Stimulated activated CD4-positive, alpha-beta T cell treated with anti-CD3 and anti-CD28 coated beads, Interleukin-12 subunit alpha, Interleukin-12 subunit beta, amount 100 ng/mL, for 4 hours (primary cell): ENCODE measurements at regions not wholly inside any gene's neighbourhood (a gene's known extent, or its start where the extent isn't known, plus 50 kb on each side); places are given as distances from the start of the nearest gene placed in this dataset.

Source experiments
- DNase-seq: peaks from one replicate; pipeline ENCODE4 v3.0.0-alpha.2; 2020

GRCh38 chr21:36532769-36533467 is 53.0 kb upstream of the CLDN14 start:
- DNase-seq: no peak

- no peak for DNase-seq
Observed at GRCh38 chr21:36533468-36533848, 53.5 kb upstream of the CLDN14 start.

- no peak for DNase-seq
Observed at GRCh38 chr21:36534656-36535055, 54.7 kb upstream of the CLDN14 start.

DNA sequence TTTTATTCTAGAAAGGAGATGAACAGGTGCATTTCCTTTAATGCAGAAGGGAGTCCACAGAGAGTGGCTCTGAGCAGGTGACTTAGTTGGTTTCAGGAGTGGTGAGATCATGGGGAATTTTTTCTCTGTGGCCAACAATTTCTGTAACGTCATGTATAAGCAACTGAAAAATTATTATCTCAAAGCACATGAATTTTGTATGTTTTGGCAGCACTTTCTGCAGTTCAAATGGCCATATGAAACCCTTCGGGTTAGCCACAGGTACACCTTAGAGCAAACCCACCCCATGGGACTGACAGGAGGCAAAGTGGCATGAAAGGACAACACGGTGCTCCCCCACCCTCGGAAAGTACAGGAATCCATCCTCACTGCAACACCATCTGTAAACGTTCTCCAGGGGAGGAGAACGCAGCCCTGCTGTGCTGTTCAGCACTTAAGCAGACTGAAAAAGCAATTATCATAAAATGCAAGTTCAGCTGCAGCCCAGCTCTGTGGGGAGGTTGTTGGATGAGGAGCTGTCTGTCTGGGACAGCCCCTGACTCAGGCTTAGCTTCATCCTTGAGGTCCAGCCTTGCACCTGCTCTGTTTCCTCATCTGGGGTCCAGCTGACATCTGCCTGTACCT is 55.8 kb upstream of the CLDN14 start:
- no peak for DNase-seq

- no peak for DNase-seq
Observed at GRCh38 chr21:36538761-36539160, 58.8 kb upstream of the CLDN14 start.

DNA sequence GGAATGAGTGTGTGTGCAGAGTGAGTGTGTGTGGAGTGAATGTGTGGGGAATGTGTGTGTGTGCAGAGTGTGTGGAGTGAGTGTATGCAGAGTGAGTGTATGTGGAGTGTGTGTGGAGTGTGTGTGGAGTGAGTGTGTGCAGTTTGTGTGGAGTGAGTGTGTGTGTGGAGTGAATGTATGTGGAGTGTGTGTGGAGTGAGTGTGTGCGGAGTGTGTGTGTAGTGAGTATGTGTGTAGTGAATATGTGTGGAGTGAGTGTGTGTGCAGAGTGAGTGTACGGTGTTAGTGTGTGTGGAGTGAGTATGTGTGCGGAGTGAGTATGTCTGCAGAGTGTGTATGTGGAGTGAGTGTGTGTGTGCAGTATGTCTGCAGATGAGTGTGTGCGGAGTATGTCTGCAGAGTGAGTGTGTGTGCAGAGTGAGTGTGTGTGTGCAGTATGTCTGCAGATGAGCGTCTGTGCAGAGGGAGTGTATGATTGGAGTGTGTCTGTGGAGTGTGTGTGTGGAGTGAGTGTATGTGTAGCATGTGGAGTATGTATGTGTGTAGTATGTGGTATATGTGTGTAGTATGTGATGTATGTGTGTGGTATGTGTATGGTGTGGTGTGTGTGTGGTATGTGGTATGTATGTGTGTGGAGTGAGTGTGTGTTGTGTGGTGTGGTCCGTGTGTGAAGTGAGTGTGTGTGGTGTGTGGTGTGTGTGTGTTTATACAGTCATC is 59.7 kb upstream of the CLDN14 start:
- no peak for DNase-seq

DNA sequence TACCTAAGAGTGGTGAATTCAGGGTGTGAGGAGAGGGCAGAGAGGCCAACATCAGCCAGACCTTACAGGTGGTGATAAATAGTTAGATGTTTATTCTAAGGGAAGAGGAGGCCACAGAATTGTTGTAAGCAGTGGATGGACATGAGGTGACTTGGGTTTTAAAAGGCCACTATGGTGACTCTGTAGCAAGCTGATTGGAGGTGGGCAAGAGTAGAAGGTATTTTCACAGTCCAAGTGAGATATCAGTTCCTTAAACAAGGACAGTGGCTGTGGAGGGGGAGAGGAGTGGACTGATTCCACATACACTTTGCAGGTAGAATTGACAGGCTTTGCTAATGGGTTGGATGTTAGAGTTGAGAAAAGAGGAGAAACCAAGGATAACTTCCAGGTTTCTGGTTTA is 60.8 kb upstream of the CLDN14 start:
- no peak for DNase-seq

GRCh38 chr21:36541721-36542139 is 61.8 kb upstream of the CLDN14 start:
- DNase-seq: no peak

- no peak for DNase-seq
Observed at GRCh38 chr21:36542312-36543101, 62.6 kb upstream of the CLDN14 start.

GRCh38 chr21:36543924-36544323 is 64.0 kb upstream of the CLDN14 start:
- no peak for DNase-seq

DNA sequence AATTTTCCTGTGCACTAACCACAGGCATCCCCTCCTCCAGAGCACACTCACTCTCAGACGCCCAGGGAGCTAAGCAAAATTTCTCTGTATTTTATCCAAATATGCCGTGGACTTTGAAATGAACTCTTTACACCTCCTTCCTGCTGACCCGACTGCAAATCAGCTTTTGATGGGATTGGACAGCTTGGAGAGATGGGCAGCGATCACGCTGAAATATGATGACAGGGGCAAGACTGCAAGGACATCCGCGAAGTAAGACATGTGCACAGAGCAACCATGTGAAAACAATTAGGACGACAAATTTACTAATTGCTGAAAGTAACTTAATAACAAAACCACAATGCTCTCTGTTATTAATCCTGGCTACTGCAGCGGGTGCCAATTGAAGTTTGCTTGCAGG is 64.6 kb upstream of the CLDN14 start:
- DNase-seq: no peak

DNA sequence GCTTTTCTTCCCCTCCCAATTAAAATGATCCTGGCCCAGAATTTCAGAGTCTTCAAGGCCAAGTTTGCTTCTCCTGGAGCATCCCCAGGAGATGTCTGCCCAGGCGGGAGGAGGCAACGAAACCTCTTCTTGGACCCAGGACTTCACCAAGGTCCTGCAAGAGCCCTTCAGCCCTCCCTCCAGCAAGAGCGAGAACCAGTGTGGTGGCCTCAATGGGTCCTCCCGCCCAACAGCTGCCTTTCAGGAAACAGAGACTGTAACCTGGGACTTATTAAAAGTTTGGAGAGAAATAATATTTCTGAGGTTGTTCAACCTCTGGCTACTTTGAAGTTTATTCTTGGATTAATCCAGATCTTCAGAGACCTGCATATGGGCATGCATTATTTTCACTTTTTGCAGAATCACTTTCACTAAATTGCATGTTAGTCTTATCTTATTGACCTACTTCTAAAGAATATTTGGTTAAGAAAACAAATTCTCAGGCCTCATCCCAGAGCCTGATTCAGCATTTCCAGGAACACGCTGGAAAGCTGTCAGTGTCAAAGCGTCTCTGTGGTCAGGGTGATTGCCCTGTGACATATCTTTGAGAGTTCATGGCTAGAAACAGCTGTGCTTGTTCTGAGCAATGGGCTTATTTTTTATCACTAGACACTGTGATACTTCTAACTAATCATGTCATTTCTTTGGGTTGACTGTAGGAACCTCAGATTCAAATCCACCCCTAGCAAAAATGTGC is 66.0 kb upstream of the CLDN14 start:
- DNase-seq: no peak

DNA sequence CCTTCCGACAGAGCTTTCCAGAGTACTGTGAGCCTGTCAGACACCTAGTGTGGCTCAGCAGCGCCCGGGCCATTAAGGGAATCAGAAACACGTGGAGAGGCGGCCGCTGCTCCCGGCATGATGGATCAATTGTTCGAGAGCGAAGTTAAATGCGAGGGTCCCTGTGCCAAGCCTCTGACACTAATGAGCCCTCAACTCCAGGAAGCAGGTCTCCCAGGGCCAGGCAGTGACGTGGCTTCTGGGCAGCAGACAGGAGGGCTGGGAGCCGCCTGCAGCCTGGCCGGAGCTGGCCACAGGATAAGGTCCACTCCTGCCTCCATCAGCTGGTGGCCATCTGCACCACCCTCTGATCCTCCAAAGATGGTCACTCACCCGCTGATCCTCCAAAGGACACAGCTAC is 67.5 kb upstream of the CLDN14 start:
- DNase-seq: no peak

GRCh38 chr21:36548866-36549265 is 68.9 kb upstream of the CLDN14 start:
- no peak for DNase-seq

DNA sequence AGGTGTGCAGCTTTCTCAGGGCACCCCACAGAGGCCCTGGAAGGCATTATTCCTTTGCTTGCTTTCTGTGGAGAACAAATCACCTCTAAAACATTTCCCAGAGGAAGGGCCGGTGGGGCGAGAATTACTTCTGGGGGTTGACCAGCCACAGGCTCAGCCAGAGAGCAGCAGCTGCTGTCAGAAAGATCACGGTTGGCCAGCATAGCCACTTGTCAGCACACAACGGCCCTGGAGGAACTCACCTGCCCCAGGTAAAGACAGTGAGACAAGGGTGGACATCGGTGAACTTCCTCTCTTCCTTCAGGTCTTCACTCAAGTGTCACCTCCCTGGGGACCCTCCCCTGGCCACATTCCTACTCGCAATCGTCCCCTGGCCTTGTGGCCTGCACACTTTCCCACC is 69.5 kb upstream of the CLDN14 start:
- DNase-seq: no peak

DNA sequence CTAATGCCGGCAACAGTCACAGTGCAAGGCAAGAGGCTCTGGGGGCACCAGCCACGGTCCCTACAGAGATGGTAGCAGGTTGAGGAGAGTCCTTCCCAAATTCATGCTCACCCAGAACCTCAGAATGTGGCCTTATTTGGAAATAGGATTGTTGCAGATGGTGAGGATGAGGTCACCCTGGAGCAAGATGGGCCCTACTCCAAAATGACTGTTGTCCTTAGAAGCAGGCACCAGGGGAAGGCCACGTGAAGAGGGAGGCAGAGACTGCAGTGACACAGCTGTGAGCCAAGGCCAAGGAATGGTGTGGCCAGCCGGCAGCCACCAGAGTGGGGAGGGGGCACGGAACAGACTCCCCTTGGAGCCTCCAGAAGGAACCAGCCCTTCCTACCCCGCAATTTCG is 70.8 kb upstream of the CLDN14 start:
- DNase-seq: no peak

GRCh38 chr21:36551321-36551720 is 71.4 kb upstream of the CLDN14 start:
- no peak for DNase-seq

DNA sequence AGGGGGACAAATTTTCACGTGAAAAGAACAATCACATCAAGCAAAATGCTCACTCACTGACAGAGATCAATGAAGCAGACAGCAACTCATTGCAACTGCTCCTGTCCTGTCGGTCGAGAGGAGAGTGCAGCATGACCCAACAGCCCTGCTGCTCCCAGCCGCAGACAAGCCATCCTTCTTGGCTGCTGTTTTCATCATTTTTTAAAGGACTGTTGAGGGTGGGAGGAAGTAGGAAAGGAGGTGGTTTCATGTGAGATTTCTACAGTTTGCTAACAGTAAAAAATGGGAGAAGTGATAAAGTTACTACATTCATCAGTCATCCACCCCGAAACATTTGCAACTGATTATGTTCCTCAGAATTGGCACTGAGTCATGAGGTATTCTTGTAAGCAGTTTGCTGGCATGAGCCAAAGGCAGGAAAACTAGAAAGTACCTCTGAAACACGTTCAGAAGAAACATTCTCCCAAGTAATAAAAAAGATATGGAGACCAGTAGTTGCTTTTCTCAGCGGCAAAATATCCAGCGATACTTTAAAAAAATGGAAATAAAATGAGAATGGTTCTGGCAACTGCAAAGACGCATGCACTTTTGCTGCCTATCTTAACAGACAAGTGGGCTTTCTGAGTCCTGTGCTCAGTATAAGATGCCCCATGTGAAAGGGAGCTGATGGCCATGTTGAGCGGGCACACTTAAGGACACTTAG is 72.0 kb upstream of the CLDN14 start:
- no peak for DNase-seq

DNA sequence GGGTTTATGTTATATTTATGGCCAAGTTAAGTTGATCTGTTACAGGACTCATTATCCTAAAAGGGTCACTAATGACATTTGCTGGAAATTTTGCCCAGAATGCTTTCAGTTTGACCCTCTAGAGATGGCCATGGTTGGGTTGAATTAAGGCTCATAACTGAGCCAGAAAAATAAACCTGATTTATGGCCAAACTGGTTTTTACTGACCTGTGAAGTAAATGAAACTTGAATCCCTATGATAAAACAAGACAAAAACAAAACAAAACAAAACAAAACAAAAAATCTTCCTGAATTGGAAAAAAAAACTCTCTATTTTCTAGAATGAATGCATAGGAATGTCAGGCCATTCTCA is 72.5 kb upstream of the CLDN14 start:
- no peak for DNase-seq

- DNase-seq: no peak
Observed at GRCh38 chr21:36553406-36553805, 73.5 kb upstream of the CLDN14 start.

DNA sequence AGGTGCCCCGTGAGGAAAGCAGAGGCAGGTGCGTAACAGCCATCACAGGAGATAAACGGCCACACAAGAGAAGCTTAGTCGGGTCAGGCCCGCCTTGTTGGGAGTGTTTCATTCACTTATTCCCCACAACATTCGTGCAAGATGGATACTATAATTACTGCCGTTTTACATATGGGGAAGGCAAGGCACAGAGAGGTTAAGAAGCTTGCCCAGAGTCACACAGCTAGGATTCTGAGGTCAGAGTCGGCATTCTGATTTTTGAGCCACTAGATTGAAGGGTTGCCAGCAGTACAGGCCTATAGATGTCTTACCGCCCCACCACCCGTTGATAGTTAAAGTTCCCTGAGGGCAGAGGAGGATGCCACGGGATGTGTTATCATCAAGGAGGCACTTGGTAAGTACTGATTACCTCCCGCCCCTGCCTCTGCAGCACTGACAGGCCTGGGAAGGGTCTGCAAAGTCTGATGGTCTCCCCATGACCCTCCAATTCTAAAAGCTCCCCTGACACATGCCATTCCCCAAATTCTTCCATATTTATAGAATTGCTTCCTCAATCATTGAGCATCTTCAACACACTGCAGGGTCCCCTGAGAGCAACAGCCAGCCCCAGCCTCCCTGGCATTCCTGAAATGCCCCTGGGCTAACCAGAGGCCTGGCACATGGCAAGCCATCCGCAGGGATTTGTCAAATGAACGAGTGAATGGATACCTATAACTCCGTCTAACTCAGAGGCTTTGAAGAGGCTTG is 74.7 kb upstream of the CLDN14 start:
- no peak for DNase-seq
